Renal cortex interstitium (tissue), 11 donors: ENCODE measurements at regions not wholly inside any gene's neighbourhood (a gene's known extent, or its start where the extent isn't known, plus 50 kb on each side); places are given as distances from the start of the nearest gene placed in this dataset.

Experiments
- DNase-seq, 11 donors: peaks; one replicate each; pipeline ENCODE4 v3.0.0-alpha.2; 2013; ENCODE audit warnings: low read depth in 9 of 11, low spot score in 4 of 11; ENCODE audit errors: extremely low read depth in 1 of 11

GRCh38 chr5:148708854-148709253 is 54.5 kb upstream of the HTR4 start:
- DNase-seq: no peak

- DNase-seq: no peak
These were observed 57.6 kb upstream of the HTR4 start for GRCh38 chr5:148711961-148712360.

GRCh38 chr5:148713735-148714508 is 59.6 kb upstream of the HTR4 start:
- DNase-seq: no peak

GRCh38 chr5:148716716-148717115 is 62.4 kb upstream of the HTR4 start:
- no peak for DNase-seq

- no peak for DNase-seq
These were observed 63.3 kb upstream of the HTR4 start for GRCh38 chr5:148717668-148718067.

GRCh38 chr5:148719605-148720004 is 65.3 kb upstream of the HTR4 start:
- no peak for DNase-seq

- no peak for DNase-seq
These were observed 65.9 kb upstream of the HTR4 start for GRCh38 chr5:148720257-148720656.

- DNase-seq: no peak
These were observed 68.8 kb upstream of the HTR4 start for GRCh38 chr5:148723143-148723542.

- DNase-seq: no peak
These were observed 71.3 kb upstream of the HTR4 start for GRCh38 chr5:148725675-148726074.

GRCh38 chr5:148729182-148729581 is 74.9 kb upstream of the HTR4 start:
- DNase-seq: no peak

GRCh38 chr5:148730270-148730669 is 75.9 kb upstream of the HTR4 start:
- DNase-seq: no peak

- DNase-seq: peak; percentile 49 to 83 (median 71)
These were observed 76.9 kb upstream of the HTR4 start for GRCh38 chr5:148730942-148731898.

- no peak for DNase-seq
These were observed 78.4 kb upstream of the HTR4 start for GRCh38 chr5:148732692-148733091.

GRCh38 chr5:148733601-148734438 is 79.5 kb upstream of the HTR4 start:
- peak in 10 of 11 donors; percentile 32 to 70 (median 57) for DNase-seq

- DNase-seq: no peak
These were observed 80.2 kb upstream of the HTR4 start for GRCh38 chr5:148734518-148734917.

- DNase-seq: no peak
These were observed 81.0 kb upstream of the HTR4 start for GRCh38 chr5:148735301-148735835.

GRCh38 chr5:148739023-148739422 is 84.7 kb upstream of the HTR4 start:
- DNase-seq: no peak

- no peak for DNase-seq
These were observed 85.2 kb upstream of the HTR4 start for GRCh38 chr5:148739524-148739923.
